ENCODE measurements at regions not wholly inside any gene's neighbourhood (a gene's known extent, or its start where the extent isn't known, plus 50 kb on each side); places are given as distances from the start of the nearest gene placed in this dataset.

DNA sequence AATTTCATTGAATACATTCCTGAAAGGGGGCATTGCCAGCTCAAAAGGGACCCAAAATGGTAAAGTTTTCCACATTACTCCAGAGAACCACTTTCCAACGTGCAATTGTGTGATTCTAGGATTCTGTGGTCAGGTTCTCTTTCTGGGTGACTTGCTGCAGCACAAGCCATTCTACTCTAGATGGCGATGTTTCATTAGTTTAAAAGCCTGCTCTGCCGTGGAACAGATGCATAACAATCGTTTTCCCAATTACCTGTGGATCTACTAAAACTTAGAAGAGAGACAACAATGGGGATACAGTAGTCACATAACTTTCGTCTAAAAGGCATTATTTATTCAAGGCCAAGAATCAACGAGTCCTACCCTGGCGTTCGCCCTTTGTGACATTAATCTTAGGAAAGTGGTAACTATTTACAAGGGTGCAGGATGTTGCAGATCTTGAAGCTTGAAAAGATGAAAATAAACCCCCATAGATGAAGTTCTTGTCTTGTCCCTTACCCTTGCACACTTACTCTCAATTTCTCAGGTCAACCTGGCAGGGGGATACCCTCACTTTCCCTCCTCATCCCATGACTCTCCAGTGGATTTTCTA lies 400.9 kb downstream of the SNAPC1 start:
- no peak for DNase-seq

DNA sequence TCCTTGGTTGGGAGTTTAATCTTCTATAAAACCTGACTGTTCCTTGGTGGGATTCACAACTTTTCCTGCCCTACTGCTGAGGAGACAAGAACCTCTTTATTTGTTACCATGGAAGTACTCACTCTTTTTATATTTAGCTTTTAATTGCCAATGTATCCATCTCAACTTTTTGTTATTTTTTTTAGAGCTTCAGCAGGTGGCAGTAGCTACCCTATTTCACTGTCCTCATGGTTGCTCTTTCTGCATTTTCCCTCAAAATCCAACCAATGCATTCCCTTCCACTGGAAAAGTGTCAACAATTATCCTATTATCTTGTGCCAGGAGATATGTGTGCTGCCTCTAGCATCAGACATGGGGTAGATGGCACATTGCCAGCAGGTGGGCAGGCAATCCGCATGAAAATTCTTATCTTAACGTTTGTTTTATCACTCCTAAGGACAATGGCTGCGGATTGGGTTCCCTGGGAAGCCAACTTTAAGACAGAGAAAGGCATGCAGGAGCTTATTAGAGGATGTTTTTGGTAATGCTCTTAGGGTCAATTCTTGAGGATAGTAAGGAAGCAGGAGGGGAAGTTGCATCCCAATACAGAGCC lies 406.4 kb downstream of the SNAPC1 start:
- DNase-seq: no peak

DNA sequence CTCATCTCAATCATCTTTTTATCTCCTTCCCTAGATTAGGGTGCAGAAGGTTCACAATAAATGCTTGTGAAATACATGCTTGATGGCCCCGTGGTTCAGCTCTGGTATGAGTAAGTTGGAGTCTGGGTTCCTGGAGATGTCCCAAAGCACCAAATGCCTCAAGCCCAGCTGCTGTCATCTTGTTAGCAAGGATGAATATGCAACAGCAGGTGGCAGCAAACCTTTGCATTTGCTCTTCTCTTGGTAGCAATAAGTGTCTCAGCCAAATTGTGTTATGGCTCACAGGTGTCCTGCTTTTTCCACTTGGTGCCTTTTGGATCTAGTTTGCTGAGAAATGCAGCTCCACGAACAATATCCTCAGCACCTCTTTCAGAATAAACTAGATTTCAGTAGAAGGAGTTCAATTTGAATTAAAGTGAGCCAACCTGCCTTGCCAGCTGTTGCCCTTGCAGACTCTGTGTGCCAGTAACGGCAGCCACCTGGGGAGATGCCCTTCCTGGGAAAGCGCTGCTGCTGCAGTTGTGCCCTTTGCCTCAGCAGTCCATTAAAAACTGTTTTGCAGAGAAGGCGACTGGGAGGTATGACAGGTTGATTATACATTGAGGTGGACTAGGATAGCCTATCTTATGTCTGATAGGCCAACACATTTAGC lies 417.3 kb downstream of the SNAPC1 start:
- no peak for DNase-seq

DNA sequence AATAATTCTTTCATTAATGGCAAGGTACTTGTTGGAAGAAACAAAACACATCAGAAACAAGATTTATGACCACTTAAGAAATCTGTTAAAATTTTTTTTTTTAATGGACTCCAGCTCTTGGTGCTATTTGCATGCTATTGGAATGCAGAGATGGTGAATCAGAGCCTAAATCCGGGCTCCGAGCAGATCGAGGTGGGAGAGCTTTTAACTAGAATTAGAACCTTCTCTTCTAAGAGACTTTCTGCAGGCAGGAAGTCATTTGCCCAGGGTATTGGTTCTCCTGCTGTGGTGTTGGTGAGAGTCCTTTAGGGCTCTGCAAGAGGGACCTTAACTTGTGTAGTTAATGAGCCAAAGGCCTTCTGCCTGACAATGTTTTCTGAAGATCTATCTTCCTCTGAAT lies 419.4 kb downstream of the SNAPC1 start:
- DNase-seq: no peak

DNA sequence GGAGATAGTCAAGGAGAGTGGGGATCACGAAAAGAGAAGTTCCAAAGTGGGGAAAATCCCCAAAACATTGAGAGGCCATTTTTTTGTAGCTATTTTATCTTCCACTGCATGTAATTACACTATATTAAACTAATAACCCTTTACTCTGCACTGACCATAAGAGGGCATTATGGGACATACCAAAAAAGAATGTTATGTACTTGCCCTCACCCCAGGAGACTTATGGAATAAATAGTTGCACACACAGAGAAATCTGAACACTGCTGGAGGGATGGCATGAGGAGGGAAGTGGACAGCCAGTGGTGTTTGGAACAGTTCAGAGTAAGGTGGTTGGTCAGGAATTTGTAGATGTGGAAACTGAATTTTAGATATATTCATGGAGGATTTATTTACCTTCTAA lies 422.9 kb downstream of the SNAPC1 start:
- DNase-seq: no peak

DNA sequence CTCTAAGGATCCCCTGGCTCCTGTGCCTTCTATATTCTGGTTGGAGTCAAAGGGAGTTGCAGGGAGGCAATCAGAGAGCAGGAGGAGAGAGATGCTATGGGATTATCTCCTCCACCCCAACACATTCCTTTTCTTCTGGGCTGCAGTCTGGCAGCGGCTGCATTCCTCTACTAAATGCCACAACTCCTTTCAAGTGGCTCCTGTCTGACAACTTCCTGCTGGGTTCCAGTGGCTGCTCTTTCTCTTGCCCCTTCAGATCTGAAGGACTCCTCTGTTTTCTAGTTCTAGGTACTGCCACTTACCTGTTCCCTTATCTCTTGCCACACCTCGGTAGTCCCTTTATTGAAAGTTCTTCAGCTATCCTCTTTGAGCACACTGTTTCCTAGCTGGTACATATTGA lies 425.0 kb downstream of the SNAPC1 start:
- no peak for DNase-seq

DNA sequence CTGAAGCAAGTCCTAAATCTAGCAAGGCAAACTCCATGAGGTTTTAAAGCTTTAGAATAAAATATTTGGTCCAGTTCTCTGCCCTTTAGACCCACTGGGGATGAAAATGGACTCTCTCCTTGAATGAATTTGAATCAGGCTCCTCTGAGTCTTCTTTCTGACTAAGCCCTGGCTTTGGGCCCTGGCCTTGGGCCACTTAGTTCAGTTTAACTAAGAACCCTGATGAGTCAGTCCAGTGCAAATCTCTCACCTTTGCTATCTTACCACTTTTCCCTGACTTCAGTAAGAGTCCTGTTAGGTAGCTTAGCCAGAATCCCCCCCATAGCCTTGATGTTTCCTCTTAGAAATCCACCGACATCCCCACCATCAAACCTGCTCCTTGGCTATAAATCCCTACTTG lies 427.5 kb downstream of the SNAPC1 start:
- no peak for DNase-seq

DNA sequence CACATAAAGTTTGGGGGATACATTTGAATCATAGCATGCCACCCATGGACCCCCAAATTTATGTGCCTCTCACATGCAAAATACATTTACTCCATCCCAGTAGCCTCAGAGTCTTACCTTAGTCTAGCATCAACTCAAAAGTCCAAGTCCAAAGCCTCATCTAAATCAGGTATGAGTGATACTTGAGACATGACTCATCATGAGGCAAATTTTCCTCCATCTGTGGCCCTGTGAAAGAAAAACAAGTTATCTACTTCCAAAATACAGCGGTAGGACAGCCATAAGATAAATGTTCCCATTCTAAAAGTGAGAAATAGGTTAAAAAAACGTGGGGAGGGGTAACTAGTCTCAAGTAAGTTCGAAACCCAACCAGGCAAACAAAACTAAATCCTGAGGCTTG lies 444.2 kb downstream of the SNAPC1 start:
- no peak for DNase-seq

DNA sequence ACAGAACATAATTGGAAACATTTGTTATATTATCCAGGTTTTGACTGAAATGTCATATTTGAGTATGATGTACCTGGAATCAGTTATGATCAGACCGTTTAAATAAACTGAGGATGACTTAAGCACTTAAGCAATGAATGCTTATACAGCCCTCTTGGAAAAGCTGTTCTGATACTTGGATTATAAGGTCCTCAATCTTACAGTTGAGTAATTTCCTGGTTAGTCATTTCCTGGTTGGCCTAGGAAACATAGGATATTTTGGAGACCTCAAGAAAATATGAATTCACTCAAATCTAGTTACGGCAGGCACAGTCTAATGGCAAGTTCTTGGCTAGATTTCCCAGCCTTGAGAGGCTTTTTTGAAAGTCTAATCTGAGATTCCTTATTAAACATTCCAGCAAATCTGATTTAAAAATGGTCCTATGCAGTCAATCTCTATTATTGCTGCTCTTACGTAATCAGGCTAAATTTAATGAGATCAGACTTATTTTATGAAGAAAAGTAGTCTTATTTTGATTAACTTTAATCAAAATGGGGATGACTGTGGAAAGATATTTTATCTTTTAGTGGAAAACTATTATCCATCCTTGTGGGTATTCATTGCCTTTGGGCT lies 447.2 kb downstream of the SNAPC1 start:
- no peak for DNase-seq

DNA sequence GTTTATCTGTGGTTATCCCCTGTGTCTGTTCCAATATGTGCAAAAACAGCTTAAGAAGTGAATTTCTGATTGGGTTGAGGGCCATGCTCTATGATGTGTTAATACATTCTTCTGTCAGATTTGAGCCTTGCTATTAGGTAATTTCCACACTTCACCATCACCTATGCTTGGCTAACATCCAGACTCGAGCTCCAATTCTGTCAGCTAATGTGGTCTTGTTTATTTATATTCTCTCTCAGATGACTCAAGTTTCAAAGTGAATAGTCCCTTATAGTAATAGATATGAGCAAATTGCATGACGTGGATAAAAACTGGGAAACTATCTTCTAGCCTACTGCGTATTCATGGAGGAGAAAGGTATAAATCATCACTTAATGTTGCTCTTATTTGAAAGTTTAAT lies 451.3 kb downstream of the SNAPC1 start:
- DNase-seq: no peak

DNA sequence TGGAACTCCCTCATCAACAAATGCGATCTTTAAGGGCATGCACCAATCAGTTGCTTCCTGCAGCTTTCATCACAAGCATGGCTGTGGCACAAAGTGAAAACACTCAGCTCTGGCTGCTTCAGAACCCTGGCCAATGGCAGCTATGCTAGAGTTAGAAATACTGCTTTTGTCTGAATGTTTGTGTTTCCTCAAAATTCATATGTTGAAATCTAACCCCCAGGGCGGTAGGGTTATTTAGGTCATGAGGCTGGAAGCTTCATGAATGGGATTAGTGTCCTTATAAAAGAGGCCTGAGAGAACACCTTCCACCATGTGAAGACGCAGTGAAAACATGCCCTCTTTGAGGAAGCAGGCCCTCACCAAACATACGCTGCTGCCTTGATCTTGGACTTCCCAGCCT lies 453.9 kb downstream of the SNAPC1 start:
- no peak for DNase-seq

DNA sequence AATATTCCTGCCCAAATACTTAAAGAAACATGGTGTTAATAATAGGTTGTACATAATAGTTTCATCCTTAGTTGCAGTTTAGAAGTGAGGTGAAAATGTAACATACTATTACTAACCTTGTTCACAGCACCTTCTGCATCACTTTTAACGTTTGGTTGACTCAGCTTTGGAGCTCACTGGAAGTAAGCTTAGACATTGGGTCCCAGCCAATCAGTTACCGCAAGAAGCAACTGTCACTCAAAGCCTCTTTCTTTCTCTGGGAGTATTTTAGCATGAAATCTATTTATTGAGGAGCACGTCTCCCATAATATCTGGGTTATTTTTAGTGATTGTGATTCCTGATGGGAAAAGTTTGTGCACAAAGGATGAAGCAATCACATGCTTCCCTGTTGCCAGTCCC lies 472.6 kb downstream of the SNAPC1 start:
- DNase-seq: no peak

DNA sequence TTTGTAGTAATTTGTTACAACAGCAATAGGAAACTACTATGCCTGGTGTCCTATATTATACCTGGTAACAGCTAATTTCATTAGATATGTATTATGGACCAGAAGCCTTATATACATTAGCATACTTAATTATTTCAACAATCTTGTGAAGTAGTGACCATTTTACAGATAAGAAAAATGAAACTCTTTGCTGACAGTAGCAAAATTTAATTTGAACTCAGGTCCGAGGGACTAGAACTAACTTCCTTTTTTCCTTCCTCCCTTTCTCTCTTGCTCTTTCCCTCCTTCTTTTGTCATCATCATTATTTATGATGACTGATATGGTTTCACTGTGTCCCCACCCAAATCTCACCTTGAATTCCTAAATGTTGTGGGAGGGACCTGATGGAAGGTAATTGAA lies 482.0 kb downstream of the SNAPC1 start:
- no peak for DNase-seq

DNA sequence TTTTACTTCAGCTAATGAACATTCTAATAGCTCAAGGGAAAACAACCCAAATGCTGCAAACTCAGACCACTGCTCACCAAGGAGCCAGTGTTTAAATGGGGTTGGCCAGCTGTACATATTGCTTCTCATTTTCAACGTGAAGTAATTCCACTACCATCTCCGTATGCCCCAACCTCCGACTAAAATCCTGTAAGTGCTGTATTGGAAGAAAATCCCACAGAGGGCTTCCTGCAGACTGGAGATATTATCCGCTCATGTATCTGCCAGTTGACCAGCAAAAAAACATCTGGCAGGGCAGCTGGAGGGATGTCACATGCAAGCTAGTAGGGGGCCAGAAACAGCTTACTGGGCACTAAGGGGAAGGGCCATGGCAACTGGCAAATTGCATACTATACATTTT lies 485.0 kb downstream of the SNAPC1 start:
- DNase-seq: no peak

DNA sequence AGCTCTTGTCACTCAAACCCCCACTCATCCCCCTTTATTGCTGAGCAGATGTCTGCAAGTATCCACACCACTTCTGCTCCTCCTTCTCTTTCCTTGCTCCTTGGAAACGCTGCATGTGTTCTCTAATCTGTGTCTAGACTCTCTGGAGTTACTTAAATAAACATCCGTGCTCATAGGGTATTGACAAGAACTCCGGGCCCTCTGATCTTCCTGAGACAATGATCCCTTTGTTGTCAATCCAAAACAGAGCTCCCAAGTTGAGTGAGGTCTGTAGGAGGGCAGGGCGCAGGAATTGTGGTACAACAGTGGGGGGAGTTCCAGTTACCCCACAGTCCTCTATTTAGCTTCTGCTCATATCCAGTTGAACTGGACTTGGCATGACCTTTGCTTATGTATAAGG lies 489.0 kb downstream of the SNAPC1 start:
- no peak for DNase-seq

DNA sequence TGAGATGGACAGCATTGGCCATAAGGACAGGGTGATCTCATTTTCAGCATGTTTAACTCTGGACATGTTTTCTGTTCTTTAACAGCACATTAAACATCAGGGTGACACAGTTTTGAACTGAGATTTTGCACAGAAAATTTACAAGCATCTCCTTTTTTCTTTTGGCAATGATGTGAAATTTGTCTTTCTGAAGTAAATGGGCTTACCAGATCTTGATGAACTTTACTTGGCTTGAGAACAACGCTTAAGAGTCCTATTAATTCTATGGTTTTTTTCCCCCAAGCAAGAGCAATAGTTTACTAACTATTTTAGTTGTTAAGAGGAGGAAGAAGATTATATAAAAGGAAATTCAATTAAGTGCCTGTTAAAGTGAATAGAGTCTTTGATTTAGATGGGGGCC lies 491.0 kb downstream of the SNAPC1 start:
- no peak for DNase-seq

DNA sequence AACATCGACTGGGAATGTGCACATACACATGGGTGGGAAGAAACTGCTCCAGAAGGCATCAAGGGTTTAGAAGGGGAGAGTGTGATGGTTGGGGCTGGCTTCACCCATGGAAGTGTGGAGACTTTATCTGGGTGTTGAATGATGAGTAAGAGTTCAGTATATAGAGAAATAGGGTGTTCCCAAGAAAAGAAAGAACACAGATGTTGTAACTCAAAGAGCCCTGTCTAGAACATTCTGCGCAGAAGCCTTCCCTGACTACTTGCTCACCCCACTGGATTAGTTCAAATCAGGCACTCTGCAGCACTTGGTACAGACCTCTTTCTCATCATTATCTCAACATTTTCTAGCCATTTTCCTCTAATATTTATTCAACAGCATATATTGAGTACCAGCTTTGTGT lies 491.7 kb downstream of the SNAPC1 start:
- DNase-seq: no peak

DNA sequence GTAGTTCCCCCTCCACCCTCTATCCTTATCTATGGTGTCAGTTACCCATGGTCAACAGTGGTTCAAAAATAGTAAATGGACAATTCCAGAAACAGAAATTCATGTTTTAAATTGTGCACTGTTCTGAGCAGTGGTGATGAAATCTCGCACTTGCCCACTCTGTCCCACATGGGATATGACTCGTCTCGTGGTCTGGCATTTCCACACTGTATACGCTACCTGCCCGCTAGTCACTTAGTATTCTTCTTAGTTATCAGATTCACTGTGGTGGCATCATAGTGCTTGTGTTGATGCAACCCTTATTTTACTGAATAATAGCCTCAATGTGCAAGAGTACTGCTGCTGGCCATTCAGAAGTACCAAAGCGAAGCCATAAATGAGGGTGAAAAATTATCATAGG lies 507.0 kb downstream of the SNAPC1 start:
- no peak for DNase-seq

DNA sequence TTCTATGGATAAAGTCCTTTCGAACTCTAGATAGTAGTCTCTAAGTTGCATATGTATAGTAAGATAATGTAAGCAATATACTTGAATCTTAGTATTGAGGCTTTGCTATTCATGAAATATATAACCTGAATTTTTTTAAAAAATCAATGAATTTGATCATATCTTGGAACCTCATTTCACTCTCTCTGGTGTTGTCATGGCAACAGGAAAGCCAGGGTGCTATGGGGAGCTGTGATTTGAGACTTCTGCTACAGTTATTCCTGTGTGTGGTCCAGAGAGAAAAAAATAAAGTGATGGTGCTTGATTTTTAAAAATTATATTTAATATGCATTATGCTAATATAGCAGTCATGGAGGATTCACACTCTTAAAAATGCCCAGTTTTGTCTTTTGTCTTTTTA lies 508.0 kb downstream of the SNAPC1 start:
- DNase-seq: no peak

DNA sequence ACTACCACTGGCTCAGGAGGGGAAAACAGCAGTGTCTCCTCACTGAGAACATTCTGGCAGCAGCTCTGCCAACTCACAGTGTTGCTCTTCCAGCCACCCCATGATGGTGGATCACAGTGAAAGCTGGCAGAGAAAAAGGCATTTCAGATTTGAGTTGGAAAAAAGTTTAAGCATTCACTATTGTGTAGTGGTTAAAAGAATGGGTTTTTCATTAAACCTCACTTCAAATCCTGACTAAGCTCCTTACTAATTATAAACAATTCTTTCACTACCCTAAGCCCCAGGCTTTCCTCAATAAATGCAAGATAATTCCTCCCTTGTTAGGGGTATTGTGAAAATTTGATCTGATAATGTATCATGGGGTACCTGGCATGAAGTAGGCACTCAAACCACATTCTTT lies 518.1 kb downstream of the SNAPC1 start:
- DNase-seq: no peak

DNA sequence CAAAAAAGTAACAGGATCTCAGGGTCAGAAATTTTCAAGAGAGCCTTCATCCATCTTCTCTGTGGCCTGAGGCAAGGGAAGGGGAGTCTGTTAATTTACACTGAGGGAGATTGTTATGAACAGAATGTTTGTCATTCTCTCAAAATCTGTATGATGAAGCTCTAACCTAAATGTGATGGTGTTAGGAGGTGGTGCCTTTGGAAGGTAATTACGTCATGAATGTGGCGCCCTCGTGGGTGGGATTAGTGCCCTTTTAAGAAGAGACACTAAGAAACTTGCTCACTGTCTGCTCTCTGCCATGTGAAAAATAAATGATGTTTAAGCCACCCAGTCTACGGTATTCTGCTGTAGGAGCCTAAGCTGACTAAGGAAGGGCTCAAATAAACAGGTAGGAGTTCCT lies 521.6 kb downstream of the SNAPC1 start:
- DNase-seq: no peak

DNA sequence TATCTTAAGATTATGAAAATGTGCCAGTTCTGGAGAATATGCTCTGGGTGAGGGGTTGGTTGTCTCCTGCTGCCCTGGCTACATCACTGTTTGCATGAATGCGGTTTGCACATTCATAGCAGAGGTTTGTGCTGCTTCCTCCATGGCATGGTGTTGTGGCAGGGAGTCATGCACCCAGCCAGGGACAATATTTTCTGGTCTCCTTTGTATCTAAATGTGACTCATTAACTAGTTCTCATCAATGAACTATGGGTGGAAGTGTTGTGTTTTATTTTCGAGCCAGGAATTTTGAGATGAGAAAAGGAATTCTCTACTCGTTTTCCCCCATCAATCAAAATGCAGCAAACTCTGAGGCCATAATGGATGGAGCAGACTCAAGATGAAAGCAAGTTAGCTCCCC lies 527.3 kb downstream of the SNAPC1 start:
- DNase-seq: no peak

DNA sequence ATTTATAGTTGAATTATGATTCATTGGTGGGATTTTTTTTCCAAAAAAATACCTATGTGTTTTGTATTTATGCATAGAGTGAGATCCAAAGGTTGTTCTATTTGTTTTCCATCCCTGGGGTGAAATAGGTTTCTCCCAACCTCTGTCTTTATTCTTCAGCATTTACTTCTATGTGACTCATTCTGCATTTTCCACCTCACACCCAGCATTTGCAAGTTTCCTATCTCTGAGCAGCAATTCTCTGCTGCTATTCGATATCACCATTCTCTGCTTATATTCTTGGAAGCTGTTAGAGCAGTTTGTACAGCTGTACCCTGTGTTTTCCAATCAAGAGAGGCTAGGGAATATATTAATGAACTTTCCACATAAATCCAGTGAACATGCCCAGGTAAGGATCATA lies 538.9 kb downstream of the SNAPC1 start:
- DNase-seq: no peak

DNA sequence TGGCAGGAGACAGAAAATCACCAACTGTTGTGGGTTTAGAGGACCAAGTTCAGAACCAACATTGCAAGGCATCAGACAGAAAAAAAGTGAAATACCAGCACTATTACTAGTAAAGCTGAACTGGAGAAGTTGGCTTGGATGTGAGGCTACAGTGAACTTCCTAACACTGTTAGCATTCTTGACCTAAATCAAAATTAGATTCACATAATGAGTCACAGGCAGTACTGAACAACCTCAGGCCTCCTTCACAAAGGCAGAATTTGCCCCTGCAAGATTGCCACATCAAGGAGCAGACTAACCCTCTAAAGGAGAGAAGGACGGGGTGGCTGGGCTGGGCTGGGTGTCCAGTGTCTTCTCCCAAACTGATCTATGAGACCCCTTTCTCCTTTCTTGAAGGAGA lies 539.7 kb downstream of the SNAPC1 start:
- DNase-seq: no peak

DNA sequence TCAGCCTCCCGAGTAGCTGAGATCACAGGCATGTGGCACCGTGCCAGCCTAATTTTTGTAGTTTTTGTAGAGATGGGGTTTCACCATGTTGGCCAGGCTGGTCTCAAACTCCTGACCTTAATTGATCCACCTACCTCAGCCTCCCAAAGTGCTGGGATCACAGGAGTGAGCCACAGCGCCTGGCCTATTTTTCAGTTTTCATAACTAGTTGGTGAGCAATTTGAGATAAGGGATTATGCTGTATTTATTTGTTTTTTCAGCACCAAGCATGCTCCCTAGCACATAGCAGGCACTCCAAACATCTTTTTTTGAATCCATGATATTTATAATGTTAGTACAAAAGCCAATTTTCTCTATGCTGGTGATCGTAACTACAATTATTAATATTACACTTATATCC lies 541.2 kb downstream of the SNAPC1 start:
- no peak for DNase-seq
